NCI-H2081 treated with DMSO at 0.1 percent for 48 hours (cell line): ENCODE measurements at regions not wholly inside any gene's neighbourhood (a gene's known extent, or its start where the extent isn't known, plus 50 kb on each side); places are given as distances from the start of the nearest gene placed in this dataset.

ENCODE experiments used
- DNase-seq: peaks from one replicate; lab custom pipeline; 2025; lab: John Stamatoyannopoulos, UW

DNA sequence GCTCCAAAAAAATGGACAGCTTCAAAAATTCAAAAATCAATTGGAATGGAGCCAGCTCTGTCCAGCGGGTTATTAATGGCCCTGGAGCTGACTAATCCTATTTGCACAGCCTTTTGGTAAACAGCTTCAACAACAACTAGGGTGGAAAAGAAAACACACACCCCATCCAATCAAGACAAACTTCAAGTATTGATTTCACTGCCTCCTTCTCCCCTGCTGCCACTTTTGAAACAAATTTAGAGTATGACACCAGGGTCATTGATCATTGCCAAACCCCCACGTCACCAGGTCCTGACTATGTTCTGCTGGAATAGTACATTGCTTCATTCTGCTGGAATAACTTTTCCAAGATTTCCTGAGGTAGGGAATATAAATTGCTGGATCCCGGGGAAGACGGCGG lies 56.8 kb upstream of the GTF3A start:
- DNase-seq = no peak

DNA sequence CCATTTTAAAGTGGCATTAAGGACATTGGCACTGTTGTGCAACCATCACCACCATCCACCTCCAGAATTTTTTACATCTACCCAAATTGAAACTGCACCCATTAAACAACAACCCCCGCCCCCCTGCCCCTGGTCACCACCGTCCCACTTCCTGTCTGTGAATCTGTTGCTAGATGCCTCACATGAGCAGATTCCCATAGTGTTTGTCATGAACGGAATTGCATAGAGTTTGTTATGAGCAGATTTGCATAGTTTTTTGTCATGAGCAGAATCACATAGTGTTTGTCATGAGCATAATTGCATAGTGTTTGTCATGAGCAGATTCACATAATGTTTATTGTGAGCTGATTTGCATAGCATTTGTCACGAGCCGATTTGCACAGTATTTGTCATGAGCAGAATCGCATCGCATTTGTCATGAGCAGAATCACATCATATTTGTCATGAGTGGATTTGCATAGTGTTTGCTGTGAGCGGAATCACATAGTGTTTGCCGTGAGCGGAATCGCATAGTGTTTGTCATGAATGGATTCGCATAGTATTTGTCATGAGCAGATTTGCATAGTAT lies 54.0 kb upstream of the GTF3A start:
- no peak for DNase-seq

DNA sequence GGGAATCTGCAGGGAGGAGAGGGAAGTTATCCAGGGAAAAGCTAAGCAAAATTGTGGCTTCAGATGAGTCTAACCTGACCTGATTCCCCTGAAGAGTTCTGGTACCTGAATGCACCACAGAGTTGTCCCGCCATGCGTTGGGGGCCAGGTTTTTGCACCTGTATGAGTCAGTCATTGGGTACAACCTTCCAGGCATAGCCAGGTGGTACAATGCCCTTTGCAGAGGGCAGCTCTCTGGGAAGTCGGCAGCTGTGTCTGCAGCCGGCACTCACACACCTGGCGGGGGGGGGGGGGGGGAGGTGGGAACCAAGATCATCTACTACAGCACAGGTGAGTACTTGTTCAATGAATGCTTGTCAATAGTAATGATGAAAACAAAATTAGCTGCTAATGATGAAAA lies 52.5 kb upstream of the GTF3A start:
- no peak for DNase-seq

DNA sequence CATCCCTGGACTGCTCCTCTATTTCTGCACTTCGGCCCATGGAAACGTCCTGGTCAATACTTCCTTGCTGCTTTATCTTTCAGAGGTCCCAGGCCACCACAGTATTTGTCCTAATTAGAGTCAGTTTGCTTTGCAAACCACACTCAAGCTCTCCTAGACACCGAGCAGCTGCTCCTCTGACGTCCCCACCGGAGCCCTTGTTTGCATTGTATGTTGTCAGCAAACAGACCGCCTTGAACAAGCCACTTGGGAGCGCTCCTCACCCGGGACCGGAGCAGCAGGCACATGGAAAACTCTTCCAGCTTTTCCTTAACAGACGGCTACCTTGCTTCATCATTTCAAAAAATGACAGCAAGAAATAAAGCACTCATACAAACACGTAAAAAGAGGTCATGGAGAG lies 51.5 kb upstream of the GTF3A start:
- DNase-seq = peak; percentile 32

DNA sequence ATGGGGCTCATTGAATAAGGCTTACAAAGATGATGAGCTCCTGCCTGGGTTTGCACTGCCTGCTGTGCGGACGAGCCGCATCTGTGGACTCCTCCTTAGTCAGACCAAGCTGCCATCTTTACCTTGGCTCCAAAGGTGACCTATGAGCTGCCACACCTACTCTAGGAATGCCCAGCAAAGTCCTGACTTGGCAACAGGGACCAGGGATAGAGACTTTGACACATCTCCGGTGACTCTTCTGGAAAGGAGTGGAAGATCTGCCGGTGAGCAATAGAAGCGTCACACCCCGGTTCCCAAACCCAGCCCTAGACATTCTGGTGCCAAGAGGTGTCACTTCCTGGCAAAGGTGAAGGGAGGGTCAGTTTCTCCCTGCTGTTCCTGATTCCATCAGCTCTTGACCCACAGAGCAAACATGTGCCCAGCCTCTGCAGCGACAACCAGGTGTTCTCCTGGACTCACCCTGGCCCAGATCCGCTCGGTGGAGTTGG lies 50.2 kb upstream of the GTF3A start:
- no peak for DNase-seq
